ENCODE measurements at regions not wholly inside any gene's neighbourhood (a gene's known extent, or its start where the extent isn't known, plus 50 kb on each side); places are given as distances from the start of the nearest gene placed in this dataset.

DNA sequence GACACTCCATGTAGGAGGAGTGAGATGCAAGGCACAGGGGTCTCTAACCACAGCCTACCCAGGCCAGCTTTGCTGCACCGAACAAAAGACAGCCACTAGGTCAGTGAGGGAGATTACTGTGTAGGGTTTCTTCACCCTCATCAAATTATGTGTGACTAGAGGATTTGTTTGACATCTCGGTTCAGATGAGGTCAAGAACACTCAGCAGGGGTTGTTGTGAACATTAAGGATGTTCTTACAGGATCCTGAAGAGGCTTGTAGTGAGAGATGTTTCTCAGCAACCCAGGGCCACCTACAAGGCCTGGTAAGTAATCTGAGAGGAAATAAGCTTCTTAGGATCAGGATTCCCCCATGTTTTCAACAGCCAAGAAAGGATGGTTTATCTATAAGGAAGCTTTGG, 202.1 kb downstream of the NXPE2 start:
- H3K4me2 ChIP-seq (ENCODE audit: control insufficient read depth, extremely low read depth, insufficient read depth, low read depth, low read length), result no peak overlapping the region
- H3K79me2 ChIP-seq (ENCODE audit: control insufficient read depth, insufficient read depth, low read length), result no peaks in the 10 kb centered on the region
- H3K9me1 ChIP-seq (ENCODE audit: control insufficient read depth, extremely low read depth, insufficient read depth, low read length), result no peaks in the 10 kb centered on the region
- no peak overlapping the region for H2AFZ ChIP-seq (ENCODE audit: control insufficient read depth, low read length)
- no peak for TF ChIP-seq EZH2 (IDR thresholded peaks at IDR 0.05; ENCODE audit: low read length)
- TF ChIP-seq, protein P1, sequence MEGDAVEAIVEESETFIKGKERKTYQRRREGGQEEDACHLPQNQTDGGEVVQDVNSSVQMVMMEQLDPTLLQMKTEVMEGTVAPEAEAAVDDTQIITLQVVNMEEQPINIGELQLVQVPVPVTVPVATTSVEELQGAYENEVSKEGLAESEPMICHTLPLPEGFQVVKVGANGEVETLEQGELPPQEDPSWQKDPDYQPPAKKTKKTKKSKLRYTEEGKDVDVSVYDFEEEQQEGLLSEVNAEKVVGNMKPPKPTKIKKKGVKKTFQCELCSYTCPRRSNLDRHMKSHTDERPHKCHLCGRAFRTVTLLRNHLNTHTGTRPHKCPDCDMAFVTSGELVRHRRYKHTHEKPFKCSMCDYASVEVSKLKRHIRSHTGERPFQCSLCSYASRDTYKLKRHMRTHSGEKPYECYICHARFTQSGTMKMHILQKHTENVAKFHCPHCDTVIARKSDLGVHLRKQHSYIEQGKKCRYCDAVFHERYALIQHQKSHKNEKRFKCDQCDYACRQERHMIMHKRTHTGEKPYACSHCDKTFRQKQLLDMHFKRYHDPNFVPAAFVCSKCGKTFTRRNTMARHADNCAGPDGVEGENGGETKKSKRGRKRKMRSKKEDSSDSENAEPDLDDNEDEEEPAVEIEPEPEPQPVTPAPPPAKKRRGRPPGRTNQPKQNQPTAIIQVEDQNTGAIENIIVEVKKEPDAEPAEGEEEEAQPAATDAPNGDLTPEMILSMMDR (optimal IDR thresholded peaks at IDR 0.05 in 1 of 3, IDR thresholded peaks at IDR 0.05 in 1 of 3, conservative IDR thresholded peaks at IDR 0.05 in 1 of 3; ENCODE audit: extremely low read depth in 1 of 3, insufficient read depth in 2 of 3, low read length in 3 of 3), result no peak
- no peaks in the 10 kb centered on the region for H3K4me1 ChIP-seq (ENCODE audit: control insufficient read depth, extremely low read depth, insufficient read depth, low read length)
- no peak overlapping the region for H3K27ac ChIP-seq (ENCODE audit: control insufficient read depth, insufficient read depth, low read length)
- DNase-seq (ENCODE audit: low read depth, low spot score), result no peak
- H3K9me3 ChIP-seq (ENCODE audit: control insufficient read depth, low read depth, low read length), result no peaks in the 10 kb centered on the region
- H4K20me1 ChIP-seq (ENCODE audit: control insufficient read depth, extremely low read depth, insufficient read depth, low read length), result no peaks in the 10 kb centered on the region
- no peak for FAIRE-seq
- no peak overlapping the region for H3K4me3 ChIP-seq (ENCODE audit: control insufficient read depth in 2 of 3, extremely low read depth in 1 of 3, insufficient read depth in 2 of 3, low read depth in 1 of 3, low read length in 3 of 3)
- no peak overlapping the region for H3K9ac ChIP-seq (ENCODE audit: control insufficient read depth, extremely low read depth, insufficient read depth, low read length)
- no peaks in the 10 kb centered on the region for H3K36me3 ChIP-seq (ENCODE audit: control insufficient read depth in 2 of 2, extremely low read depth in 1 of 2, insufficient read depth in 2 of 2, low read length in 2 of 2)
- H3K27me3 ChIP-seq (ENCODE audit: control insufficient read depth, extremely low read depth, insufficient read depth, low read length), result no peaks in the 10 kb centered on the region
- dilution Hi-C loops (cut with MboI; ENCODE audit: extremely low pct_ligation_motif_present, low sequenced_read_pairs), result no loop called here

DNA sequence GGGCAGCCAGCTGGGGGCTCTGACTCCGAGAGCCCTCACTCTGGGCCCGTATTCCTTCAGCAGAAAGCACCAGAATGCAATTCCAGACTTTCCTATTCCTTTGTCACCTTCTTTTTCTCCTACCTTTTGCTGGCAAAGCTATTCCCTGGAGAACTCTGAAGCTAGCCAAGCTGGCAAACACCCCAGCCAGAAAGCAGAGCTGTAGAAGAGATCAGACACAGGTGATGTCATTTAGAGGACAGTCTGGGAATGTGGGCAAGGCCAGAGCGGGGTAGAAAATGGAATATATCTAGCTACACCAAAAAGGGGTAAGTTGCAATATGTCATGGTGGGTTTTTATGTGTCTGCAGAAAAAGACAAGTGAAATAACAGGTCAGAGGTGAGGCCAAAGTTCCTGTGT, 205.1 kb downstream of the NXPE2 start:
- no peak overlapping the region for H3K4me3 ChIP-seq (ENCODE audit: control insufficient read depth in 2 of 3, extremely low read depth in 1 of 3, insufficient read depth in 2 of 3, low read depth in 1 of 3, low read length in 3 of 3)
- no peaks in the 10 kb centered on the region for H3K36me3 ChIP-seq (ENCODE audit: control insufficient read depth in 2 of 2, extremely low read depth in 1 of 2, insufficient read depth in 2 of 2, low read length in 2 of 2)
- H3K9me1 ChIP-seq (ENCODE audit: control insufficient read depth, extremely low read depth, insufficient read depth, low read length), result no peaks in the 10 kb centered on the region
- TF ChIP-seq, protein P1 (optimal IDR thresholded peaks at IDR 0.05 in 1 of 3, IDR thresholded peaks at IDR 0.05 in 1 of 3, conservative IDR thresholded peaks at IDR 0.05 in 1 of 3; ENCODE audit: extremely low read depth in 1 of 3, insufficient read depth in 2 of 3, low read length in 3 of 3), result no peak
- no peak for TF ChIP-seq EZH2 (IDR thresholded peaks at IDR 0.05; ENCODE audit: low read length)
- dilution Hi-C loops (cut with MboI; ENCODE audit: extremely low pct_ligation_motif_present, low sequenced_read_pairs), result no loop called here
- H4K20me1 ChIP-seq (ENCODE audit: control insufficient read depth, extremely low read depth, insufficient read depth, low read length), result no peaks in the 10 kb centered on the region
- H3K4me2 ChIP-seq (ENCODE audit: control insufficient read depth, extremely low read depth, insufficient read depth, low read depth, low read length), result no peak overlapping the region
- H3K27me3 ChIP-seq (ENCODE audit: control insufficient read depth, extremely low read depth, insufficient read depth, low read length), result no peaks in the 10 kb centered on the region
- FAIRE-seq (no peak), DNase-seq (ENCODE audit: low read depth, low spot score) (no peak)
- no peak overlapping the region for H3K27ac ChIP-seq (ENCODE audit: control insufficient read depth, insufficient read depth, low read length)
- H3K9ac ChIP-seq (ENCODE audit: control insufficient read depth, extremely low read depth, insufficient read depth, low read length), result no peak overlapping the region
- no peaks in the 10 kb centered on the region for H3K9me3 ChIP-seq (ENCODE audit: control insufficient read depth, low read depth, low read length)
- no peak overlapping the region for H2AFZ ChIP-seq (ENCODE audit: control insufficient read depth, low read length)
- no peaks in the 10 kb centered on the region for H3K79me2 ChIP-seq (ENCODE audit: control insufficient read depth, insufficient read depth, low read length)
- H3K4me1 ChIP-seq (ENCODE audit: control insufficient read depth, extremely low read depth, insufficient read depth, low read length), result no peaks in the 10 kb centered on the region

Data from keratinocyte (primary cell).